HFFc6 (cell line): ENCODE measurements at regions not wholly inside any gene's neighbourhood (a gene's known extent, or its start where the extent isn't known, plus 50 kb on each side); places are given as distances from the start of the nearest gene placed in this dataset.
"Not testable (repeated sequence)": the region's sequence is repeated elsewhere in the genome, so short reads cannot be mapped to it uniquely, and the experiment has no call there.

Source experiments
- DNase-seq: peaks from one replicate; pipeline ENCODE4 v3.0.0-alpha.2; 2018
- H3K27ac Mint-ChIP-seq: 2 replicates; pipeline ENCODE4 v1.8.0; 2020; ENCODE audit warnings: mild to moderate bottlenecking, mixed read lengths
- H3K27me3 Mint-ChIP-seq: 2 replicates; pipeline ENCODE4 v1.8.0; 2021; ENCODE audit warnings: mild to moderate bottlenecking, moderate library complexity, mixed read lengths; ENCODE audit not compliant: insufficient read depth
- H3K36me3 Mint-ChIP-seq: 2 replicates; pipeline ENCODE4 v1.8.0; 2021; ENCODE audit warnings: low read depth, mixed read lengths
- H3K4me1 Mint-ChIP-seq: 2 replicates; pipeline ENCODE4 v1.8.0; 2020; ENCODE audit warnings: low read depth, mixed read lengths
- H3K4me3 Mint-ChIP-seq: 2 replicates; pipeline ENCODE4 v1.8.0; 2020; ENCODE audit warnings: mild to moderate bottlenecking, moderate library complexity, mixed read lengths
- H3K9me3 Mint-ChIP-seq: 2 replicates; pipeline ENCODE4 v1.8.0; 2020; ENCODE audit warnings: mild to moderate bottlenecking, mixed read lengths
- TF ChIP-seq, protein P1 (sequence below): fragments of 200-600 bp; sonication (generic); IDR thresholded peaks from 2 replicates; pipeline ENCODE4 v1.5.0; 2021; ENCODE audit warnings: antibody characterized with exemption, mild to moderate bottlenecking

DNA sequence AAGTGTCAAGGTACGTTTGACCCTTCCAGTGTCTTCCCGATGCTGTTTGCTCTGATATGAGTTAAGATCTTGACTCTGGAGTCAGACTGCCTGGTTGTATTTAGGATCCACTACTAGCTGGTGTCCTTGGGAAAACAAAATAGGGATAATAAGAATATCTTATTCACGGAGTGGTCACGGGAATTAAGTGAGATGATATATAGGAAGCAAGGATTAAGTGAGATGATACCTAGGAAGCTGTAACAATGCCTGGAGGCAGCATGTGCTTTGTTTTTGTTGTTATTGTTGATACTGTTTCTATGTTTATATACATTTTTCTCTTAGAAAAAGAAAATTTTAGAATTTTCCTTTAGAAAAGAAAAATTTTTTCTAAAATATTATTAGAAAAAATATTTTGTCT lies 87.0 kb downstream of the LYZL1 start:
- TF ChIP-seq, protein P1, sequence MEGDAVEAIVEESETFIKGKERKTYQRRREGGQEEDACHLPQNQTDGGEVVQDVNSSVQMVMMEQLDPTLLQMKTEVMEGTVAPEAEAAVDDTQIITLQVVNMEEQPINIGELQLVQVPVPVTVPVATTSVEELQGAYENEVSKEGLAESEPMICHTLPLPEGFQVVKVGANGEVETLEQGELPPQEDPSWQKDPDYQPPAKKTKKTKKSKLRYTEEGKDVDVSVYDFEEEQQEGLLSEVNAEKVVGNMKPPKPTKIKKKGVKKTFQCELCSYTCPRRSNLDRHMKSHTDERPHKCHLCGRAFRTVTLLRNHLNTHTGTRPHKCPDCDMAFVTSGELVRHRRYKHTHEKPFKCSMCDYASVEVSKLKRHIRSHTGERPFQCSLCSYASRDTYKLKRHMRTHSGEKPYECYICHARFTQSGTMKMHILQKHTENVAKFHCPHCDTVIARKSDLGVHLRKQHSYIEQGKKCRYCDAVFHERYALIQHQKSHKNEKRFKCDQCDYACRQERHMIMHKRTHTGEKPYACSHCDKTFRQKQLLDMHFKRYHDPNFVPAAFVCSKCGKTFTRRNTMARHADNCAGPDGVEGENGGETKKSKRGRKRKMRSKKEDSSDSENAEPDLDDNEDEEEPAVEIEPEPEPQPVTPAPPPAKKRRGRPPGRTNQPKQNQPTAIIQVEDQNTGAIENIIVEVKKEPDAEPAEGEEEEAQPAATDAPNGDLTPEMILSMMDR: no peak
- Mint-ChIP-seq H3K36me3 (no peaks in the 10 kb centered on the region), H3K27ac (no peak overlapping the region), H3K9me3 (no peaks in the 10 kb centered on the region), H3K27me3 (peaks cover 23% of the 10 kb centered on the region), H3K4me3 (no peak overlapping the region), H3K4me1 (no peaks in the 10 kb centered on the region)
- DNase-seq: no peak

DNA sequence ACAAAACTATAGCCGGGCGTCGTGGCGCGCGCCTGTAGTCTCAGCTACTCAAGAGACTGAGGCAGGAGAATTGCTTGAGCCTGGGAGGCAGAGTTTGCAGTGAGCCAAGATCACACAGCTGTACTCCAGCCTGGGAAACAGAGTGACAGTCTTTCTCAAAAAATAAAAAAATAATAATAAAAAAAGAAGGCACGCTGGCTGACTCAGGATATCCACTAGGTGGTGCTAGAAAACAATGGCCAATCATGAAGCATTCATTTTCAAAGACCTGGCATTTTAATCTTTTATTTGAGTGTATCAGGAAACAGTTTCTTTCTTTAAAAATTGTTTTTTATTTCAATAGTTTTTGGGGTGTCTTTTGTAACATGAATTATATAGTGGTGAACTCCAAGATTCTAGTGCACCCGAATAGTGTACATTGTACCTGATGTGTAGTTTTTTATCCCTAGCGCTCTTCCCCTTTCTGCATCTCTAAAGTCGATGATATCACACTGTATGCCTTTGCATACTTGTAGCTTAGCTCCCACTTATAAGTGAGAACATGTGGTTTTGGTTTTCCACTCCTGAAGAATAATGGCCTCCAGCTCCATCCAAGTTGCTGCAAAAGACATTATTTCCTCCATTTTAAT lies 88.6 kb downstream of the LYZL1 start:
- Mint-ChIP-seq H3K9me3 (no peaks in the 10 kb centered on the region), H3K4me3 (no peak overlapping the region), H3K36me3 (no peaks in the 10 kb centered on the region), H3K27ac (no peak overlapping the region), H3K27me3 (peaks cover 26% of the 10 kb centered on the region), H3K4me1 (no peaks in the 10 kb centered on the region)
- TF ChIP-seq, protein P1: peak; percentile 89
- peak; percentile 46 for DNase-seq

DNA sequence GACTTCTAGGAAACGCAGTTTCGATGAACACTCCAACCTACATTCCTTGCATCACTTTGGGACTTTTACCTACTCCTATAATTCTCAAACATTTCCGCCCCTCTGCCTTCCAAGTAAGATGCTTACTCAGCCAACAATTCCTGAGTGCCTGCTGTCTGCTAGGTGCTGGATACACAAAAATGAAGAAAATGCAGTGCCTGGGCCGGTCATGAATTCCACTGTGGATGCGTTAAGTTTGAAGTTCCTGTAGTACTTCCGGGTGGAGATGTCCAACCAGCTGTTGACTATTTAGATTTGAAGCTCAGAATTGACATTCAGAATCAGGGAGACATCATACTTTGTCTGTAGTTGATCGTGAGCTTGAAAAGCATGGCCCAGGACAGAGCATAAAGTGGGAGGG lies 89.2 kb downstream of the LYZL1 start:
- Mint-ChIP-seq H3K36me3 (no peaks in the 10 kb centered on the region), H3K4me1 (no peaks in the 10 kb centered on the region), H3K4me3 (no peak overlapping the region), H3K27me3 (peaks cover 30% of the 10 kb centered on the region), H3K27ac (no peak overlapping the region), H3K9me3 (no peaks in the 10 kb centered on the region)
- TF ChIP-seq, protein P1: no peak
- DNase-seq: no peak

DNA sequence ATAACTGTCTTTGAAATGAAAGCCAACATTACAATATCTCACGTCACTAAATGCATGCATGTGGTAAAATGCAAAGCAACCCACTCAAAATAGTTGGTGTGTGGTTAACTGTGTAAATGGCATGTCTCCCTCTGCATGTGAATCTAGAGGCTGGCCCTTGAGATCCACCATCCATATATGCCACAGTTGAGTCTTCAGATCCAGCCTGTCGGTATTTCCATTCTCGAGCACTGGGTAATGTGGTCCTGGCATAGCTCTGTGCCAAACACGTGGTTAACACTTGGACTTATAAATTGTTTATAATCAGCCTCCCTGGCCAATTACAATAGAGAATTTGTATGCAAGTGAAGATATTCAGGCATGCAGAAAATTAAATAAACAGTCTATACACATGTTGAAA lies 90.3 kb downstream of the LYZL1 start:
- peaks cover 35% of the 10 kb centered on the region for H3K27me3 Mint-ChIP-seq
- no peak overlapping the region for H3K4me3 Mint-ChIP-seq
- no peak overlapping the region for H3K27ac Mint-ChIP-seq
- TF ChIP-seq, protein P1: no peak
- H3K9me3 Mint-ChIP-seq: no peaks in the 10 kb centered on the region
- no peaks in the 10 kb centered on the region for H3K4me1 Mint-ChIP-seq
- no peak for DNase-seq
- no peaks in the 10 kb centered on the region for H3K36me3 Mint-ChIP-seq

DNA sequence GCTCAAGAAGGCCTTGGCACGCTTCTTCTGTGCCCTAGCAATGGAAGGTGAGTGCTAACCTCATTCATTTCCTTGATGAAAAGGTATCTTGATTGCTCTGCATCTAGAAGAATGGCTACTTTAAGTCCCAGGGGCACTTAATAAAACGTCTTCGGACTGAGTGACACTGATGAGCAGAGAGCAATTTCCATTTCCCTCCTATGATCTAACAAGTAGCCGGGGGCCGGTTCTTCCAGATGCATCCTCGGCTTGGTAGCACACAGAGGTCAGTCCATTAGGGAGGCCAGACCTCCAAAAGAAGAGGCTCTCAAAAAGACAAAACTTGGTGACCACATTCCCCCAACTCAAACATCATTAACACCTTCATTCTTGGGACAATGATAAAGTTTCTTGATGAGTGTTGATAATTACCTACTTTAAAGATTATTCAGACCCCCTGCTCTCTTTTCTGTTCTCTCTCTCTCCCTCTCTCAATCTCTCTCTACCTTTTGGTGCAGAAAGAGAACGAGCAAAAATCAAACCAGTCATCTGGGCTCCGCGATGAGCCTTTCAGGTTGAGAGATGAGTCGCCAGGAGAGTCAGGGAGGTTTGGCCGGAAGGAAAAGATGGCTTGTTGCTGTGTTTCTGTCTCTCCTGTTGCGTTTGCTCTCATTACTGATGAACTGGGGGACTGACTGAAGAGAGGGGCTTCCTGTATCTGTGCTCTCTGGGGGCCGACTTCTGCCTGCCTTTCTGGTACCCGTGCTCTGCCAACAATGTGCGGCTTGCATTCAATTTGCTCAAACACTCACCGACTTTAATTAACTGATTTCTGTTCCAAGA lies 91.1 kb downstream of the LYZL1 start:
- H3K36me3 Mint-ChIP-seq, H3K27ac Mint-ChIP-seq, DNase-seq, H3K4me3 Mint-ChIP-seq, H3K4me1 Mint-ChIP-seq, H3K9me3 Mint-ChIP-seq: not testable (repeated sequence)
- peaks cover 42% of the 10 kb centered on the region for H3K27me3 Mint-ChIP-seq

DNA sequence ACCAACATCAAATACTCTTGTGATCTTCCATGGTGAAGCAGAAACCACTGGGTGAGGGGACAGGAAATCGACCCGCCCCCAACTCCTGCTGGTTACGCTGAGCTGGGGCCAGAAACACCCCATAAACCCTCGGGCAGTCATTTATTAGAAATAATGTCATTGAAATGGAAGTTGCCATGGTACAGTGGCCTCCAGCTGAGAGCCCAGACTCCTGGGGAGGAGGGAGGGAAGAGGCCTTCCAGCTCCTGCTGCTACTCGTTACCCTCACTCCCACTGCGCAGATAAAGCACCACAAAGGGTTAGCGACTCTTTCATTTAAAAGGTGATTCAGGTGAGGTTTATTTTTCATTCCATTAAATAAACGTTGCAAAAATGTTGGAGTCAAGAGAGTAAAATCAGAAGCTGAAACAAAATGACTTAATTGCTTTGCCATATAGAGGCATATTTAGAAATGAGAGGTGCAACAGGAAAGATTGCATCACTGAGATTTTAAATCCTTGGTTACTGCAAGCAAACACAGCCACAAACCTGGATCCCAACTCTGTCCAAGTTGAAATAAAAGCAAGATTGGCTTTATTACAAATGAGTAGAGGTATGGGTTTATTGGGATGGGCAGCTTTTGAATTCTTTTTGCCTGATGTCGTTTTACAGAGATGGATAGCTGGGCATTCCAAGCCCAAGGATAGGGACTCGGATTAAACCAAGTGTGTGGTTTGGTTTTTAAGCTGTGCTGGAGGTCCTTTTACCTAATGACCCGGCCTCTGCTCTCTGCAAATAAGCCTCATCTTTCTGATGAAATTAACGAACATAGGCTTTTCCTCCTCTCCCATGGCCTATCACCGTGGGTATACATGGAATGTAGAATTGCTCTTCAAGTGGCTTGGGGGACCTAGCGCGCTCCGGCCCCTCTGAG lies 92.0 kb downstream of the LYZL1 start:
- not testable (repeated sequence) for H3K9me3 Mint-ChIP-seq, H3K4me1 Mint-ChIP-seq, DNase-seq, H3K27ac Mint-ChIP-seq, H3K36me3 Mint-ChIP-seq, H3K4me3 Mint-ChIP-seq
- peaks cover 42% of the 10 kb centered on the region for H3K27me3 Mint-ChIP-seq
